ENCODE measurements at regions not wholly inside any gene's neighbourhood (a gene's known extent, or its start where the extent isn't known, plus 50 kb on each side); places are given as distances from the start of the nearest gene placed in this dataset.

DNA sequence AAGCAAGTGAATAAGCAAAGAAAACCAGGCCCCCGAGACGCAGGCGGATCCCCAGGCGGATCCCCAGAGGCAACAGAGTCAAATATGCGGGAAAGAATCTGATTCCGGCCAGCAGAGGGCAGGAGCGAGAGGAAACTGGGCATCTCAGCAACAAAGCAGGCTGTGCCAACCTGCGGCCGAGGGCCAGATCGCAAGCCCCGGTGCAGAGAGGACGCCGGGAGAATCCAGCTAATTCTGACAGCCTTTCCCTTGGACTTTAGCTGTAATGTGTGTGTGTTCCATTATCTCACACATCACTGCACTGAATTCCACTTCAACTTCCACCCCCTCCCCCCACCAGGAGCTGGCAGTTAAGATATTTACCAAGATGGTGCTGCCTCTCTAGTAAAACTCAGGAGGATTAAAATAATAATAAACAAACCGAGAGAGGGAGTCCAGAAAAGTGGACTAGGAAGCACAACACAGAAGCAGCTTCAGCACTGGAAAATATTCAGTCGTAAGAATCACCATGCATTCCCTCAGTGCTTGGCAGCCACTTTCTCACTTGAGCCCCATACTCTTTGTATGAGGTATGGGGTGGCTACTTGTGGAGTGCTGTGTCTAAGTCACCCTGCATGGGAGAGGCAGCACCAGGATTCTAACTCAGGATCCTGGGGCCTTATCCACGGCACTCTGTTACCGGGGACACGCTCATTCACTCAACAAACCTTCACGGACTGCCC lies 66.2 kb upstream of the SNX9 start:
- peak overlapping the region; percentile 41 for H3K27ac Mint-ChIP-seq
- ChIA-PET POLR2A (interaction anchor here (0.6 to 0.7 kb wide), 2 partner anchors 12 to 102 kb away, joined by 4 read pairs; no protein-coding TSS in a partner anchor), CTCF (interaction anchor here (0.7 to 14.7 kb wide), 56 partner anchors 9 to 888 kb away, joined by 3 to 340 read pairs (median 4); partner anchors contain the start of genes DYNLT1, SYNJ2 and TMEM242)
- Histone ChIP-seq H3K79me2 (ENCODE audit: control insufficient read depth, insufficient read depth, low read length) (peaks cover 15% of the 10 kb centered on the region), H3K27me3 (replicated peaks in 1 of 4; ENCODE audit: control extremely low read depth in 1 of 4, control insufficient read depth in 3 of 4, insufficient read depth in 4 of 4, low read length in 3 of 4) (peaks cover 0 to 5% (median 1%) of the 10 kb centered on the region in 4 experiments), H3K36me3 (replicated peaks in 1 of 2; ENCODE audit: control extremely low read depth in 1 of 2, control insufficient read depth in 1 of 2, extremely low read depth in 1 of 2, insufficient read depth in 2 of 2, low read length in 1 of 2) (no peaks in the 10 kb centered on the region), H3K9me3 (ENCODE audit: control extremely low read depth in 1 of 3, control insufficient read depth in 2 of 3, insufficient read depth in 1 of 3, low read length in 2 of 3) (peaks cover 0 to 4% (median 0%) of the 10 kb centered on the region in 3 donors), H3K4me1 (ENCODE audit: control insufficient read depth in 2 of 2, insufficient read depth in 2 of 2, low read length in 2 of 2) (peaks cover 28 to 43% of the 10 kb centered on the region in 2 donors), H2AFZ (ENCODE audit: insufficient read depth, low read depth, low read length, poor library complexity, severe bottlenecking) (peak overlapping the region; percentile 60), H3K4me2 (replicated peaks; ENCODE audit: low read depth, low read length, poor library complexity, severe bottlenecking) (peak overlapping the region; percentile 64), H4K20me1 (ENCODE audit: control insufficient read depth, insufficient read depth, low read length, poor library complexity, severe bottlenecking) (no peaks in the 10 kb centered on the region), H3K4me3 (ENCODE audit: control extremely low read depth in 1 of 5, extremely low read depth in 1 of 5, insufficient read depth in 1 of 5, low read depth in 2 of 5, low read length in 4 of 5) (peak overlapping the region in 1 of 5 experiments; percentile 15), H3K27ac (ENCODE audit: low read length in 2 of 2) (no peak overlapping the region), H3K9ac (ENCODE audit: low read length) (no peak overlapping the region)
- peak; percentile 90 for DNase-seq
- TF ChIP-seq EZH2 (IDR thresholded peaks at IDR 0.05; ENCODE audit: borderline replicate concordance, insufficient read depth, low read depth, low read length, poor library complexity, severe bottlenecking) = no peak
- TF ChIP-seq, protein P1, sequence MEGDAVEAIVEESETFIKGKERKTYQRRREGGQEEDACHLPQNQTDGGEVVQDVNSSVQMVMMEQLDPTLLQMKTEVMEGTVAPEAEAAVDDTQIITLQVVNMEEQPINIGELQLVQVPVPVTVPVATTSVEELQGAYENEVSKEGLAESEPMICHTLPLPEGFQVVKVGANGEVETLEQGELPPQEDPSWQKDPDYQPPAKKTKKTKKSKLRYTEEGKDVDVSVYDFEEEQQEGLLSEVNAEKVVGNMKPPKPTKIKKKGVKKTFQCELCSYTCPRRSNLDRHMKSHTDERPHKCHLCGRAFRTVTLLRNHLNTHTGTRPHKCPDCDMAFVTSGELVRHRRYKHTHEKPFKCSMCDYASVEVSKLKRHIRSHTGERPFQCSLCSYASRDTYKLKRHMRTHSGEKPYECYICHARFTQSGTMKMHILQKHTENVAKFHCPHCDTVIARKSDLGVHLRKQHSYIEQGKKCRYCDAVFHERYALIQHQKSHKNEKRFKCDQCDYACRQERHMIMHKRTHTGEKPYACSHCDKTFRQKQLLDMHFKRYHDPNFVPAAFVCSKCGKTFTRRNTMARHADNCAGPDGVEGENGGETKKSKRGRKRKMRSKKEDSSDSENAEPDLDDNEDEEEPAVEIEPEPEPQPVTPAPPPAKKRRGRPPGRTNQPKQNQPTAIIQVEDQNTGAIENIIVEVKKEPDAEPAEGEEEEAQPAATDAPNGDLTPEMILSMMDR (IDR thresholded peaks at IDR 0.05) = peak; percentile 88
- peaks cover 58% of the 10 kb centered on the region for H3K4me1 Mint-ChIP-seq
- intact Hi-C loops (cut with micrococcal nuclease) = loop anchor here (1.0 to 2.0 kb wide), 4 partner anchors 116 to 443 kb away; no protein-coding TSS in a partner anchor
- peak overlapping the region; percentile 61 for H3K4me3 Mint-ChIP-seq
- H3K27me3 Mint-ChIP-seq = peaks cover 13% of the 10 kb centered on the region
- ATAC-seq (ENCODE audit: low read depth) = peak; percentile 64
- no peaks in the 10 kb centered on the region for H3K9me3 Mint-ChIP-seq (ENCODE audit: insufficient read depth)
- WGBS (ENCODE audit: insufficient coverage) = 38% methylated on average over 14 of the region's 19 CpGs

Data from B cell (primary cell).